ENCODE measurements at regions not wholly inside any gene's neighbourhood (a gene's known extent, or its start where the extent isn't known, plus 50 kb on each side); places are given as distances from the start of the nearest gene placed in this dataset.

- no peak for TF ChIP-seq CTCF (IDR thresholded peaks at IDR 0.05; ENCODE audit: insufficient read depth, low read depth, low read length)
- no peak overlapping the region for H3K4me3 ChIP-seq (ENCODE audit: low read depth, low read length)
- POLR2A ChIA-PET, result no interaction called here
- no peaks in the 10 kb centered on the region for H3K27me3 ChIP-seq (ENCODE audit: control insufficient read depth, insufficient read depth, low read length)
- no peak for DNase-seq (ENCODE audit: low read depth)
- H3K36me3 ChIP-seq (ENCODE audit: control insufficient read depth, insufficient read depth, low read length), result no peaks in the 10 kb centered on the region
- CTCF ChIA-PET, result no interaction called here
Measured at GRCh38 chr6:46072866-46073265, 56.9 kb upstream of the ENPP4 start.

GRCh38 chr6:46078294-46078693 lies 51.5 kb upstream of the ENPP4 start:
- ChIA-PET CTCF (interaction anchor here (0.6 to 5.2 kb wide), 3 partner anchors 12 to 1571 kb away, joined by 3 to 24 read pairs (median 4); no protein-coding TSS in a partner anchor), POLR2A (no interaction called here)
- TF ChIP-seq CTCF (IDR thresholded peaks at IDR 0.05; ENCODE audit: insufficient read depth, low read depth, low read length), result no peak
- DNase-seq (ENCODE audit: low read depth), result no peak
- Histone ChIP-seq H3K36me3 (ENCODE audit: control insufficient read depth, insufficient read depth, low read length) (no peaks in the 10 kb centered on the region), H3K27me3 (ENCODE audit: control insufficient read depth, insufficient read depth, low read length) (no peaks in the 10 kb centered on the region), H3K4me3 (ENCODE audit: low read depth, low read length) (no peak overlapping the region)

GRCh38 chr6:46079061-46079460 lies 50.7 kb upstream of the ENPP4 start:
- H3K27me3 ChIP-seq (ENCODE audit: control insufficient read depth, insufficient read depth, low read length), result no peaks in the 10 kb centered on the region
- H3K36me3 ChIP-seq (ENCODE audit: control insufficient read depth, insufficient read depth, low read length), result no peaks in the 10 kb centered on the region
- POLR2A ChIA-PET, result no interaction called here
- no peak for DNase-seq (ENCODE audit: low read depth)
- no peak overlapping the region for H3K4me3 ChIP-seq (ENCODE audit: low read depth, low read length)
- CTCF ChIA-PET, result interaction anchor here (5.2 kb wide), 1 partner anchor 12 kb away, joined by 24 read pairs; no protein-coding TSS in a partner anchor
- no peak for TF ChIP-seq CTCF (IDR thresholded peaks at IDR 0.05; ENCODE audit: insufficient read depth, low read depth, low read length)

Measured in BJ (cell line).